HEK293 (cell line): ENCODE measurements at regions not wholly inside any gene's neighbourhood (a gene's known extent, or its start where the extent isn't known, plus 50 kb on each side); places are given as distances from the start of the nearest gene placed in this dataset.

ENCODE experiments used
- HOXA7 ChIP-seq: sonication (generic); formaldehyde crosslinking; IDR thresholded peaks from 2 replicates; pipeline ENCODE4 v1.8.1; 2022; ENCODE audit warnings: missing genetic modification reagents, borderline replicate concordance
- SP2 ChIP-seq: fragments of 450-650 bp; formaldehyde crosslinking; IDR thresholded peaks from 2 replicates; pipeline ENCODE4 v1.5.1; 2016; ENCODE audit warnings: missing biosample characterization, missing genetic modification characterization
- YY1 ChIP-seq: fragments of 450-650 bp; formaldehyde crosslinking; IDR thresholded peaks from 2 replicates; pipeline ENCODE4 v1.5.1; 2018; ENCODE audit warnings: missing biosample characterization, missing genetic modification characterization
- ZBTB21 ChIP-seq: fragments of 450-650 bp; formaldehyde crosslinking; IDR thresholded peaks from 2 replicates; pipeline ENCODE4 v1.5.1; 2017; ENCODE audit warnings: missing biosample characterization, missing genetic modification characterization
- ZNF138 ChIP-seq: fragments of 450-650 bp; formaldehyde crosslinking; IDR thresholded peaks from 2 replicates; pipeline ENCODE4 v1.5.1; 2016; ENCODE audit warnings: missing biosample characterization, missing genetic modification characterization, borderline replicate concordance
- ZNF292 ChIP-seq: fragments of 450-650 bp; formaldehyde crosslinking; IDR thresholded peaks from 2 replicates; pipeline ENCODE4 v1.5.1; 2016; ENCODE audit warnings: low read depth, missing biosample characterization, missing genetic modification characterization, borderline replicate concordance
- ZNF571 ChIP-seq: fragments of 450-650 bp; formaldehyde crosslinking; IDR thresholded peaks from 2 replicates; pipeline ENCODE4 v1.5.0; 2017; ENCODE audit warnings: missing biosample characterization, missing genetic modification characterization
- ZNF610 ChIP-seq: fragments of 450-650 bp; formaldehyde crosslinking; IDR thresholded peaks from 2 replicates; pipeline ENCODE4 v1.5.1; 2016; ENCODE audit warnings: missing biosample characterization, missing genetic modification characterization, borderline replicate concordance
- ZNF658 ChIP-seq: fragments of 450-650 bp; formaldehyde crosslinking; IDR thresholded peaks from 2 replicates; pipeline ENCODE4; 2016; ENCODE audit warnings: missing biosample characterization, missing genetic modification characterization
- ZNF777 ChIP-seq: fragments of 450-650 bp; formaldehyde crosslinking; IDR thresholded peaks from 2 replicates; pipeline ENCODE4 v1.5.1; 2017; ENCODE audit warnings: missing biosample characterization, missing genetic modification characterization, borderline replicate concordance
- TF ChIP-seq, protein P1 (sequence below): fragments of 450-650 bp; formaldehyde crosslinking; IDR thresholded peaks from 2 replicates; pipeline ENCODE4 v1.5.1; 2016; ENCODE audit warnings: missing biosample characterization, missing genetic modification characterization
- TF ChIP-seq, protein P2 (sequence below): fragments of 450-650 bp; formaldehyde crosslinking; IDR thresholded peaks from 2 replicates; pipeline ENCODE4 v1.5.1; 2016; ENCODE audit warnings: missing biosample characterization, missing genetic modification characterization, borderline replicate concordance
- TF ChIP-seq, protein P3 (sequence below): fragments of 450-650 bp; IDR thresholded peaks from 2 replicates; pipeline ENCODE4 v1.5.1; 2018; ENCODE audit warnings: missing biosample characterization, mild to moderate bottlenecking, missing genetic modification characterization
- TF ChIP-seq, protein P4 (sequence below): fragments of 450-650 bp; formaldehyde crosslinking; IDR thresholded peaks from 2 replicates; pipeline ENCODE4 v1.5.1; 2016; ENCODE audit warnings: missing biosample characterization, missing genetic modification characterization

DNA sequence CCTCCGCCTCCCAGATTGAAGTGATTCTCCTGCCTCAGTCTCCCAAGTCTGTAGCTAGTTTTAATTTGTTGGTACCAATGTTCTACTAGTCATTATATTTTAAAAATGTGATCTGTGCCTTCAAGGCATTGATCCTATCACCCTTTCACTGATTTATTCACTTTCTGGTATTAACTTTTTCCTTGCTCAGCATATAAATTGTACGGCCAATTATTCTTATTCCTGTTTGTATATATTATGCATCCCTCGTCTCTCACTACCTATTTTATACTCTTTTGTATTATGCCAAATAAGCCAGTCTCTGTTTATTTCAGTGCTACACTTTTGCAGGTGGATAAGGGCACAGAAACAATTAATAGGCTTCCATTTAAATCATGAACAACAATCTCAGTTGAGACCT is 620.2 kb upstream of the BCHE start:
- TF ChIP-seq, protein P1, sequence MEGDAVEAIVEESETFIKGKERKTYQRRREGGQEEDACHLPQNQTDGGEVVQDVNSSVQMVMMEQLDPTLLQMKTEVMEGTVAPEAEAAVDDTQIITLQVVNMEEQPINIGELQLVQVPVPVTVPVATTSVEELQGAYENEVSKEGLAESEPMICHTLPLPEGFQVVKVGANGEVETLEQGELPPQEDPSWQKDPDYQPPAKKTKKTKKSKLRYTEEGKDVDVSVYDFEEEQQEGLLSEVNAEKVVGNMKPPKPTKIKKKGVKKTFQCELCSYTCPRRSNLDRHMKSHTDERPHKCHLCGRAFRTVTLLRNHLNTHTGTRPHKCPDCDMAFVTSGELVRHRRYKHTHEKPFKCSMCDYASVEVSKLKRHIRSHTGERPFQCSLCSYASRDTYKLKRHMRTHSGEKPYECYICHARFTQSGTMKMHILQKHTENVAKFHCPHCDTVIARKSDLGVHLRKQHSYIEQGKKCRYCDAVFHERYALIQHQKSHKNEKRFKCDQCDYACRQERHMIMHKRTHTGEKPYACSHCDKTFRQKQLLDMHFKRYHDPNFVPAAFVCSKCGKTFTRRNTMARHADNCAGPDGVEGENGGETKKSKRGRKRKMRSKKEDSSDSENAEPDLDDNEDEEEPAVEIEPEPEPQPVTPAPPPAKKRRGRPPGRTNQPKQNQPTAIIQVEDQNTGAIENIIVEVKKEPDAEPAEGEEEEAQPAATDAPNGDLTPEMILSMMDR, result no peak
- no peak for TF ChIP-seq HOXA7
- no peak for TF ChIP-seq ZNF777 (tag by site-specific recombination)
- TF ChIP-seq, protein P2, sequence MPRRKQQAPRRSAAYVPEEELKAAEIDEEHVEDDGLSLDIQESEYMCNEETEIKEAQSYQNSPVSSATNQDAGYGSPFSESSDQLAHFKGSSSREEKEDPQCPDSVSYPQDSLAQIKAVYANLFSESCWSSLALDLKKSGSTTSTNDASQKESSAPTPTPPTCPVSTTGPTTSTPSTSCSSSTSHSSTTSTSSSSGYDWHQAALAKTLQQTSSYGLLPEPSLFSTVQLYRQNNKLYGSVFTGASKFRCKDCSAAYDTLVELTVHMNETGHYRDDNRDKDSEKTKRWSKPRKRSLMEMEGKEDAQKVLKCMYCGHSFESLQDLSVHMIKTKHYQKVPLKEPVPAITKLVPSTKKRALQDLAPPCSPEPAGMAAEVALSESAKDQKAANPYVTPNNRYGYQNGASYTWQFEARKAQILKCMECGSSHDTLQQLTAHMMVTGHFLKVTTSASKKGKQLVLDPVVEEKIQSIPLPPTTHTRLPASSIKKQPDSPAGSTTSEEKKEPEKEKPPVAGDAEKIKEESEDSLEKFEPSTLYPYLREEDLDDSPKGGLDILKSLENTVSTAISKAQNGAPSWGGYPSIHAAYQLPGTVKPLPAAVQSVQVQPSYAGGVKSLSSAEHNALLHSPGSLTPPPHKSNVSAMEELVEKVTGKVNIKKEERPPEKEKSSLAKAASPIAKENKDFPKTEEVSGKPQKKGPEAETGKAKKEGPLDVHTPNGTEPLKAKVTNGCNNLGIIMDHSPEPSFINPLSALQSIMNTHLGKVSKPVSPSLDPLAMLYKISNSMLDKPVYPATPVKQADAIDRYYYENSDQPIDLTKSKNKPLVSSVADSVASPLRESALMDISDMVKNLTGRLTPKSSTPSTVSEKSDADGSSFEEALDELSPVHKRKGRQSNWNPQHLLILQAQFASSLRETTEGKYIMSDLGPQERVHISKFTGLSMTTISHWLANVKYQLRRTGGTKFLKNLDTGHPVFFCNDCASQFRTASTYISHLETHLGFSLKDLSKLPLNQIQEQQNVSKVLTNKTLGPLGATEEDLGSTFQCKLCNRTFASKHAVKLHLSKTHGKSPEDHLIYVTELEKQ, result no peak
- no peak for TF ChIP-seq SP2 (tag by site-specific recombination)
- no peak for TF ChIP-seq ZNF571
- TF ChIP-seq, protein P3, sequence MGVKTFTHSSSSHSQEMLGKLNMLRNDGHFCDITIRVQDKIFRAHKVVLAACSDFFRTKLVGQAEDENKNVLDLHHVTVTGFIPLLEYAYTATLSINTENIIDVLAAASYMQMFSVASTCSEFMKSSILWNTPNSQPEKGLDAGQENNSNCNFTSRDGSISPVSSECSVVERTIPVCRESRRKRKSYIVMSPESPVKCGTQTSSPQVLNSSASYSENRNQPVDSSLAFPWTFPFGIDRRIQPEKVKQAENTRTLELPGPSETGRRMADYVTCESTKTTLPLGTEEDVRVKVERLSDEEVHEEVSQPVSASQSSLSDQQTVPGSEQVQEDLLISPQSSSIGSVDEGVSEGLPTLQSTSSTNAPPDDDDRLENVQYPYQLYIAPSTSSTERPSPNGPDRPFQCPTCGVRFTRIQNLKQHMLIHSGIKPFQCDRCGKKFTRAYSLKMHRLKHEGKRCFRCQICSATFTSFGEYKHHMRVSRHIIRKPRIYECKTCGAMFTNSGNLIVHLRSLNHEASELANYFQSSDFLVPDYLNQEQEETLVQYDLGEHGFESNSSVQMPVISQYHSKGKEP (tag by site-specific recombination), result no peak
- TF ChIP-seq ZBTB21 (tag by site-specific recombination), result no peak
- TF ChIP-seq YY1 (tag by site-specific recombination), result no peak
- TF ChIP-seq ZNF292, result no peak
- TF ChIP-seq ZNF138 (tag by site-specific recombination), result no peak
- no peak for TF ChIP-seq ZNF610 (tag by site-specific recombination)
- TF ChIP-seq ZNF658 (tag by site-specific recombination), result no peak
- TF ChIP-seq, protein P4, sequence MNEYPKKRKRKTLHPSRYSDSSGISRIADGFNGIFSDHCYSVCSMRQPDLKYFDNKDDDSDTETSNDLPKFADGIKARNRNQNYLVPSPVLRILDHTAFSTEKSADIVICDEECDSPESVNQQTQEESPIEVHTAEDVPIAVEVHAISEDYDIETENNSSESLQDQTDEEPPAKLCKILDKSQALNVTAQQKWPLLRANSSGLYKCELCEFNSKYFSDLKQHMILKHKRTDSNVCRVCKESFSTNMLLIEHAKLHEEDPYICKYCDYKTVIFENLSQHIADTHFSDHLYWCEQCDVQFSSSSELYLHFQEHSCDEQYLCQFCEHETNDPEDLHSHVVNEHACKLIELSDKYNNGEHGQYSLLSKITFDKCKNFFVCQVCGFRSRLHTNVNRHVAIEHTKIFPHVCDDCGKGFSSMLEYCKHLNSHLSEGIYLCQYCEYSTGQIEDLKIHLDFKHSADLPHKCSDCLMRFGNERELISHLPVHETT, result no peak
